Skeletal muscle satellite cell (primary cell): ENCODE measurements at regions not wholly inside any gene's neighbourhood (a gene's known extent, or its start where the extent isn't known, plus 50 kb on each side); places are given as distances from the start of the nearest gene placed in this dataset.

Experiments used
- H3K27me3 ChIP-seq: 2 replicates; pipeline ENCODE4 v1.7.0; 2013; ENCODE audit warnings: low read length; ENCODE audit not compliant: control insufficient read depth, insufficient read depth
- H3K36me3 ChIP-seq: 2 replicates; pipeline ENCODE4 v1.7.0; 2013; ENCODE audit warnings: mild to moderate bottlenecking, control low read depth, low read length; ENCODE audit not compliant: insufficient read depth
- H3K4me1 ChIP-seq: 2 replicates; pipeline ENCODE4 v1.7.0; 2013; ENCODE audit warnings: low read length; ENCODE audit not compliant: control insufficient read depth, insufficient read depth
- H3K4me2 ChIP-seq: 2 replicates; pipeline ENCODE4 v1.7.0; 2013; ENCODE audit warnings: mild to moderate bottlenecking, low read length
- H3K4me3 ChIP-seq: 2 replicates; pipeline ENCODE4 v1.7.0; 2013; ENCODE audit warnings: low read length
- H3K9ac ChIP-seq: 2 replicates; pipeline ENCODE4 v1.7.0; 2013; ENCODE audit warnings: mild to moderate bottlenecking, low read depth, low read length, moderate library complexity
- H3K9me3 ChIP-seq: replicated peaks from 2 replicates; pipeline ENCODE4 v1.7.0; 2013; ENCODE audit warnings: mild to moderate bottlenecking, control low read depth, low read length

DNA sequence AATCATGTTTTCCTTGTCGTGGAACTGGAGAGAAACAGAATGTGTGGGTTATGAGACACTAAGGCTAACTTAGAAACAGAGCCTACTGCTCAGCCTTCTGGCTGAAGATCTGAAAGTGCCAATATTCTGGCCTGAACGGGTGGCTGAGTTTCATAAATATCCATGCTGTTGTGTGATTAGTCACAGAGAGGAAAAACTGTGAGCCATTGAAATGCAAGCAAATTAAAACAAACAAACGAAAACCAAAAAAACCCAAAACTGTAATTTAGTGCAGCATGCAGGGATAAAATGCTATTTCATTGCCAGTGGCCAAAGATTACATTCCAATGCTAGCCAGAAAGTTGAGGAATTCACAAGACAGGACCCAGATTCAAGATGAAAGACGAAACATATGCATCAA is 315.1 kb downstream of the UBE3D start:
- Histone ChIP-seq H3K9ac (no peak overlapping the region), H3K27me3 (no peaks in the 10 kb centered on the region), H3K4me1 (peaks cover 3% of the 10 kb centered on the region), H3K4me2 (peak overlapping the region; percentile 1), H3K36me3 (no peaks in the 10 kb centered on the region), H3K9me3 (no peaks in the 10 kb centered on the region), H3K4me3 (no peak overlapping the region)

DNA sequence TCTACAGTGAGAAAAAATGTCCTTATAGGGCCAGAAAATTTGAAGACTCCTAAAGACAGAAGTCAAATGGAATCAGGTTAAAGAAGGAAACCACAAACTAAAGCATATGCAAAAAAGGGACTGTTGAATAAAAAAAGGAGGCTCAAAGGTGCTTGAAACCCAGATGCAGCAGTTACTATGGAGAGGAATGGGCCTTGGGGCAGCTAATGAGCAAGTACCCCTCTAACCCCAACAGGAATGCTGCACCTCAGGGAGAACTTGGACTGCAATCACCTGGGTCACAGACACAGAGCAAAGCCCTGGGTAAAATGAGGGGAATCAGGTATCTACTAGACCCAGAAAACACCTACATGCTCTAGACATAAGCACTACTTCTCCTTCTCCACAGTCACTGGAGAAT is 313.9 kb downstream of the UBE3D start:
- H3K4me3 ChIP-seq: no peak overlapping the region
- no peak overlapping the region for H3K9ac ChIP-seq
- no peak overlapping the region for H3K4me2 ChIP-seq
- no peaks in the 10 kb centered on the region for H3K27me3 ChIP-seq
- no peaks in the 10 kb centered on the region for H3K9me3 ChIP-seq
- H3K4me1 ChIP-seq: peaks cover 3% of the 10 kb centered on the region
- H3K36me3 ChIP-seq: no peaks in the 10 kb centered on the region

DNA sequence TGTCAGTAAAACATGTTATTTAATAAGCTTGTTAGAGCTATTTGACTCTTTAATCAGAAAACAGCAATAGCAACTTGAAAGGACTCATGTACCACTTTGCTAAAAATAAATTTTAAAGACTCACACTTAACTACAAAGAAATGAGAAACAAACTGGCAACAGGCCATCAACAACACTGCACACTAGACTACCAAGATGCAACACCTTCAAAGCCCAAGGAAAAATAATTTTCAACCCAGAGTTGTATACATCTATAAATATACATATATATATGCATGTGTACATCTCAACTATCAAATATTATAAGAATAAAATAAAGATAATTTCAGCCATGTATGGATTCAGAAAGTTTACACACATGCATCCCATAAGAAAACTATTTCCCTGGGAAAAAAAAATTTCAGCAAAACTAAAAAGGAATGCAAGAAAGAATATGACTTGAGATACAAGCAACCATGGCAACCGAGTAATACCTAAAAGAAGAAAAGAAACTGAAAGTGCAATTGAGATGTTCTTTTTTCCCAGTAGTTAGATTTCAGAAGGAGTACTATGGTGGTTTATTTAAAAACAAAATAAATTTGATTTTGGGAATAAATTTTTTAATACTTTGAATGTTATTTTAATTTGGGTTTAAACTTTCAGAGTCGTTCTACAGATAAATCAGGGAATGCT is 303.8 kb downstream of the UBE3D start:
- Histone ChIP-seq H3K36me3 (no peaks in the 10 kb centered on the region), H3K4me1 (no peaks in the 10 kb centered on the region), H3K4me2 (no peak overlapping the region), H3K27me3 (no peaks in the 10 kb centered on the region), H3K9ac (no peak overlapping the region), H3K9me3 (no peaks in the 10 kb centered on the region), H3K4me3 (no peak overlapping the region)

DNA sequence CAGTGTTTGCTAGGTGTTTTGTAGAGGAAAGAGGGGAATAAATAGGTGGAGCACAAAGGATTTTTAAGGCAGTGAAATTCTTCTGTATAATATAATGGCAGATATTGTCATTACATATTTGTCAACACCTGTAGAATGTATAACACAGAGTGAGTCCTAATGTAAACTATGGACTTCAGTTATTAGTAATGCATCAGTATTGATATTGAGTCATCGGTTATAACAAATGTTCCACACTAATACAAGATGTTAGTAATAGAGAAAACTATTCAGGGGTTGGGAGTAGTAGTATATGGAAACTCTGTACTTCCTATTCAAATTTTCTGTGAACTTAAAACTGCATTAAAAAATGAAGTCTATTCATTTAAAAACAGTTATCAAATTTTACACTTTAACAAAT is 299.2 kb downstream of the UBE3D start:
- Histone ChIP-seq H3K4me3 (no peak overlapping the region), H3K9ac (no peak overlapping the region), H3K4me2 (no peak overlapping the region), H3K27me3 (no peaks in the 10 kb centered on the region), H3K9me3 (no peaks in the 10 kb centered on the region), H3K36me3 (no peaks in the 10 kb centered on the region), H3K4me1 (no peaks in the 10 kb centered on the region)

DNA sequence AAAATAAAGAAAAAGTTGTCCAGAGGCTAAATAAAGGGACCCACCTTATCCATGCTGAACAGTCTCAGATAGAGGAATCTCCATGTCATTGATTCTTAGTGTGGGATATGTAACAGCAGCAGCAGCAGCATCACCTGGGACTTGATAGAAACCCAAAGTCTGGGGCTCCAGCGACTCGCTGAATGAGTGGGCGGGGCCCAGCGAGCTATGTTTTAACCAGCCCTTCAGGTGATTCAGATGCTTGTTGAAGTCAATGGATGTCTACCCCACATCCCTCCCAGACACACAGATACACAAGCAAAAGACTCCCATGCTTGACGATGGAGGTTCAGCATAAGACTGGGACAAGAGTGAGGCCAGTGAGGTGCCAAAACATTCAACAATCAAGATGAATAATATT is 298.6 kb downstream of the UBE3D start:
- H3K4me2 ChIP-seq: no peak overlapping the region
- no peak overlapping the region for H3K4me3 ChIP-seq
- H3K9me3 ChIP-seq: no peaks in the 10 kb centered on the region
- no peak overlapping the region for H3K9ac ChIP-seq
- H3K27me3 ChIP-seq: no peaks in the 10 kb centered on the region
- H3K4me1 ChIP-seq: no peaks in the 10 kb centered on the region
- no peaks in the 10 kb centered on the region for H3K36me3 ChIP-seq

DNA sequence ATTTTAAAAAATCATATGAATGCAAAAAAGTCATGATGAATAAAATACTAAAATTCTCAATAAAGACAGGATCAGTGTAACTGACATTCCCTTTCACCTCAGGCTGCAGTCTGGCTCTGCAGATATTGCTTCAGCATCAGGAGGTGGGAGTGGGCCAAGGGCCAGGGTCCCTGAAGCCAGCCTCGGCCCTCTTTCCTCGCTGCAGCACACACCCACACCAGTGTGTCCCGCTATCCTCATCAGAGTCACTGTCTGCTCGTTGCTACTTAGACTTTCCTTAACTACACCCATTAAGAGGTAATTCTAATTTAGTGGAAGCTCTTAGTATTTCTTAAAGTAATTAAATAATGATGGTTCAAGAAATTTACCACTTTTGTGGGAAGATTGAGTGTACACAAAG is 298.2 kb downstream of the UBE3D start:
- Histone ChIP-seq H3K9ac (no peak overlapping the region), H3K4me3 (no peak overlapping the region), H3K4me1 (no peaks in the 10 kb centered on the region)

DNA sequence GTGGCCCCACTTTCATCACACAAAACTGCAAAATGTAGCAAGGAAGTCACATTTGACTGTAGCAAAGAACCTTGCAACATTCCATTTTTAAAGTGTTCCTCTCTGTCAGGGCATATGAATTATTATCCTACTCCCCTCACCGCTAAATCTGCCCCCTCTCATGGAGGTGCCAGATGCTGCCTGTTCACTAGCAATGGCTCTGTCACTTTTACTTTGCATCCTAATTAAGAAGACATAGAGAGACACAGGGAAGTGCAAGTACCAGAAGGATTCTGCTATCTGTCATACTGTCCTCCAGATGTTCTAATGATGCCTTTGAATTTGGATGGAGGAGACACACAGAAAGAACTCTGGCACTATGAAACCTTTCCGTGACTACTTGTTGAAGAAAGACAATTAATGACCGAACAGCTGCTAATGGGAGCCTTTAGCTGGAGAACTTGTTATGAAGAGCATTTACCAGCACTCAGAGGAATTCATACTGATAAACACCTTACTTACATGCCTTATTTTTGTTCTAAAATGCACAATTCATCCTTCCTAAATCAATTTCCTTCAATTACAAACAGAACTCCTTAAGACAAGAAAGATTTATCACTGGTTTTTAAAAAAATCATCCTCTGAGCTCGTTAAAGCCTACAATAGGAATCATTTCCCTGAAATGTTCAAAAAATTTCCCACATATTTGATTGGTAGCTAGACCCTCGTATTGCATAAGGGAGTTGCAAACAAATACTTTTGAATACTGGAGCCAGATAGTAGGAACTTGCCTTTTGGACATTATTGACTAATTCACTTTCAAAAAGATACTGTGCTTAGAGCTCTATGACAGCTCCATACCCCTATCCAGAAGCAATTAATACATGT is 292.6 kb downstream of the UBE3D start:
- Histone ChIP-seq H3K9me3 (no peaks in the 10 kb centered on the region), H3K27me3 (no peaks in the 10 kb centered on the region), H3K4me1 (no peaks in the 10 kb centered on the region), H3K36me3 (no peaks in the 10 kb centered on the region), H3K4me2 (no peak overlapping the region), H3K4me3 (no peak overlapping the region), H3K9ac (no peak overlapping the region)

More for the DNA sequence above, 298.2 kb downstream of the UBE3D start:
- Histone ChIP-seq H3K36me3 (no peaks in the 10 kb centered on the region), H3K27me3 (no peaks in the 10 kb centered on the region), H3K4me2 (no peak overlapping the region), H3K9me3 (no peaks in the 10 kb centered on the region)

DNA sequence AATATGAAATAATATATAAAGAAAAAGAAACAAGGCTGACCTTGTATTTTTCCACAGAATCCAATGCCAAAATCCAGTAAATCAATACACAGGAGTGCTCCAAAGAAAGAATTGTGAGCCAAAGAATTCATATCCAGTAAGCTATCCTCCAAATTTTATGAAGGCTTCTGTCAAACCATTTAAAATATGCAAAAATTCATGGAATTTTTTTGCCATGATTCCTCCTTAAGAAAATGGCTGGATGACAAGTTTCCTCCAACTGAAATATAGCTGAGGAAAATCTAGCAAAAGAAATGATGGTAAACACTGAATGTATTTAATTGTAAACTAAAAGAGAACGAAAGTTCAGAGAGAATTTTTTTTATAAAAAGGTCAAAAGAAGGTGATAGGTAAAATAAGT is 290.3 kb downstream of the UBE3D start:
- Histone ChIP-seq H3K27me3 (no peaks in the 10 kb centered on the region), H3K36me3 (no peaks in the 10 kb centered on the region), H3K4me3 (no peak overlapping the region), H3K9me3 (no peaks in the 10 kb centered on the region), H3K4me1 (no peaks in the 10 kb centered on the region), H3K4me2 (no peak overlapping the region), H3K9ac (no peak overlapping the region)

DNA sequence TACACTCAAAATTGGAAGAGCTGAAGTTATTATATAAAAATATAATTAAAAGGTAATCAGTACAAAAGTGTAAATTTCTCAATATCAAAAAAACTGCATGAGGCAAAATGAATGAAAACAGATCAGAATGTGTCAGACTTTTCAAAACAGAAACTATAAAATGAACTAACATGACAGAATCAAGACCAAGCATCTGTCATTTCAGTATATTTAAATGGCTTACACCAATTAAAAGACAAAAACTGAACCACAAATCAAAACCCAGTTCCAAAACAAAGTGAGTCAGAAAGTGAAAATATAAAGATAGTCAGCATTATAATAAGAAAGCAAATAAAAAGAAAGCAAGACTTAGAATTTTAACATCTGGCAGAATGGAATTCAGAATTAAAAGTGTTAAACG is 289.7 kb downstream of the UBE3D start:
- Histone ChIP-seq H3K4me2 (no peak overlapping the region), H3K4me3 (no peak overlapping the region), H3K9ac (no peak overlapping the region), H3K36me3 (no peaks in the 10 kb centered on the region), H3K27me3 (no peaks in the 10 kb centered on the region), H3K4me1 (no peaks in the 10 kb centered on the region), H3K9me3 (no peaks in the 10 kb centered on the region)

DNA sequence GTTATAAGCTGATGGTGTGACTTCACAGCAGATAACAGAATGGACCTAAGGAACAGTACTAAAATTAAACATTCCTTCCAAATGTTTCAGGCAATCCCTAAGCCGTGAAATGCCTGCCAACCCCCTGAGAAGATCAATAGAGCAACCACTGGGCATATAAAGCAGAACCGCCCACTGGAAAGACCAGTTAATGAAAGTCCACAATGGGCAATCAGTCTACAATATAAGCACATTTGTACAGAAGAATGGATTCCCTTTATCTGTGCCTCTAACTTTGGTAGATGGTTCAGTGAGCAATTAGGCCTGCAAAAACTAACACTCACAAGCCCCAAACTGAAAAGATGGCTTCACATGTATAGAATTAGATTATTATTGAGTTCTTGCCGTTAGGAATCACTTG is 286.6 kb downstream of the UBE3D start:
- no peak overlapping the region for H3K4me2 ChIP-seq
- H3K9me3 ChIP-seq: no peaks in the 10 kb centered on the region
- H3K4me3 ChIP-seq: no peak overlapping the region
- no peak overlapping the region for H3K9ac ChIP-seq
- H3K36me3 ChIP-seq: no peaks in the 10 kb centered on the region
- no peaks in the 10 kb centered on the region for H3K4me1 ChIP-seq
- no peaks in the 10 kb centered on the region for H3K27me3 ChIP-seq

DNA sequence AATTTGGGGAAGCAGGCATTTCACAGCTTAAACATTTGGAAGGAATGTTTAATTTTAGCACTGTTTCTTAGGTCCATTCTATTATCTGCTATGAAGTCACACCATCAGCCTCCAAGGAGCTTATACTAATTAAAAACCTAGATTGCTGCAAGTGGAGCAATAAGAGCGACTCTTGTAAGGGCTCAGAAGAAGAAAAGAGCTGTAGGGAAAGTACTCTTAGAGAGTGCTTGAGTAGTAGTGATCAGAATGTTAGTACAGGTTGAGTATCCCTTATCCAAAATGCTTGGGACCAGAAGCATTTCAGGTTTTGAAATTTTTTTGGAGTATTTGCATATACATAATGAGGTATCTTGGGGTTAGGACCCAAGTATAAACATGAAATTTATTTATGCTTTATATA is 285.3 kb downstream of the UBE3D start:
- no peaks in the 10 kb centered on the region for H3K9me3 ChIP-seq
- no peak overlapping the region for H3K4me2 ChIP-seq
- no peaks in the 10 kb centered on the region for H3K4me1 ChIP-seq
- no peaks in the 10 kb centered on the region for H3K36me3 ChIP-seq
- no peaks in the 10 kb centered on the region for H3K27me3 ChIP-seq
- no peak overlapping the region for H3K4me3 ChIP-seq
- H3K9ac ChIP-seq: no peak overlapping the region
